ENCODE measurements at regions not wholly inside any gene's neighbourhood (a gene's known extent, or its start where the extent isn't known, plus 50 kb on each side); places are given as distances from the start of the nearest gene placed in this dataset.
"Not testable (repeated sequence)": the region's sequence is repeated elsewhere in the genome, so short reads cannot be mapped to it uniquely, and the experiment has no call there.

DNA sequence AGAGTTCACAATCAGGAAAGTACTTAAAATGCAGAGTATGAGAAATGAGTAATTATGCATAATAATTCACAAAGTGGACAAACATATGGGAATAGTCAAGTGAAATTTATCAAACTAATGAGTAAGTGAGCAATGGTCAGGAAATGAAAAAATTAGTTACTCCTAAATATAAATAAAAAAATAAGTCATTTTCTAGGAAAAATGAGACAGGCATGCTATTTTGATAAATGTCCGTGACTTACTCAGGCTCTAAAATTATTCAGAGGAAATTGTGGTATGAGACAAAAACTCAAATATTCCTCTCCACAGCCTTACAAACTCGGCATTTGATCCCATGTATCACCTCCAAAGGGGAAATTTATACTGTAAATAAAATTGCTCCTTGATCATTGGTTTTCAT, 181.2 kb downstream of the COX18 start:
- H3K4me3 ChIP-seq (ENCODE audit: low read depth, low read length): no peak overlapping the region

GRCh38 chr4:72887152-72887551, 182.4 kb downstream of the COX18 start:
- no peak overlapping the region for H3K4me3 ChIP-seq (ENCODE audit: low read depth, low read length)
- DNase-seq (ENCODE audit: low read depth): no peak

More for the DNA sequence above, 181.2 kb downstream of the COX18 start:
- no peak for DNase-seq (ENCODE audit: low read depth)

- DNase-seq (ENCODE audit: low read depth): no peak
- H3K4me3 ChIP-seq (ENCODE audit: low read depth, low read length): no peak overlapping the region
Measured at GRCh38 chr4:72886602-72887001, 182.9 kb downstream of the COX18 start.

GRCh38 chr4:72884225-72884624, 185.3 kb downstream of the COX18 start:
- not testable (repeated sequence) for H3K4me3 ChIP-seq (ENCODE audit: low read depth, low read length); DNase-seq (ENCODE audit: low read depth)

DNA sequence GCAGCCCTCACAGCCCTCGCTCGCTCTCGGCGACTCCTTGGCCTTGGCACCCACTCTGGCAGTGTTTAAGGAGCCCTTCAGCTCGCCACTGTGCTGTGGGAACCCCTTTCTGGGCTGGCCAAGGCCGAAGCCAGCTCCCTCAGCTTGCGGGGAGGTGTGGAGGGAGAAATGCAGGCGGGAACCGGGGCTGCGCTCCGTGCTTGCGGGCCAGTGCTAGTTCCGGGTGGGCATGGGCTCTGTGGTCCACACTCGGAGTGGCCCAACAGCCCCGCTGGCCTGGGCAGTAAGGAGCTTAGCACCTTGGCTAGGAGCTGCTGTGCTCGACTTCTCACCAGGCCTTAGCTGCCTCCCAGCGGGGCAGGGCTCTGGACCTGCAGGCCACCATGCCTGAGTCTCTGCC, 192.6 kb downstream of the COX18 start:
- no peak for DNase-seq (ENCODE audit: low read depth)

GRCh38 chr4:72875545-72875944, 194.0 kb downstream of the COX18 start:
- no peak for DNase-seq (ENCODE audit: low read depth)

More for the DNA sequence above, 192.6 kb downstream of the COX18 start:
- no peak overlapping the region for H3K4me3 ChIP-seq (ENCODE audit: low read depth, low read length)

GRCh38 chr4:72875138-72875537, 194.4 kb downstream of the COX18 start:
- no peak for DNase-seq (ENCODE audit: low read depth)
- no peak overlapping the region for H3K4me3 ChIP-seq (ENCODE audit: low read depth, low read length)

More at GRCh38 chr4:72875545-72875944, 194.0 kb downstream of the COX18 start:
- H3K4me3 ChIP-seq (ENCODE audit: low read depth, low read length): no peak overlapping the region

DNA sequence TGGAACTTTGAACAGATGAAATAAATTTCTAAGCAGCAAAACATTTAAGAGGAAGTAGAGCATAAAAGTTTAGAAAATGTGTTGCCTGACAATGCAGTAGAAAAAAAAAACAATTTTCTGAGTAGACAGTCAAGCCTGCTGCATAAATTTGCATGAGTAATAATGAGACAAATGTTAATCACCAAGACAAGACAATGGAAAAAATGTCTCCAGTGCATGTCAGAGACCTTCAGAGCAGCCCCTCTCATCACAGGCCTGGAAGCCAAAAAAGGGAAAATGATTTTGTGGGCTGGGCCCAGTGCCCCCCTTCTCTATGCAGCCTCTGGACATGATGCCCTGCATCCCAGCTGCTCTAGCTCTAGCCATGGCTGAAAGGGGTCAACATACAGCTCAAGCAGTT, 204.6 kb downstream of the COX18 start:
- no peak for DNase-seq (ENCODE audit: low read depth)
- H3K4me3 ChIP-seq (ENCODE audit: low read depth, low read length): no peak overlapping the region

DNA sequence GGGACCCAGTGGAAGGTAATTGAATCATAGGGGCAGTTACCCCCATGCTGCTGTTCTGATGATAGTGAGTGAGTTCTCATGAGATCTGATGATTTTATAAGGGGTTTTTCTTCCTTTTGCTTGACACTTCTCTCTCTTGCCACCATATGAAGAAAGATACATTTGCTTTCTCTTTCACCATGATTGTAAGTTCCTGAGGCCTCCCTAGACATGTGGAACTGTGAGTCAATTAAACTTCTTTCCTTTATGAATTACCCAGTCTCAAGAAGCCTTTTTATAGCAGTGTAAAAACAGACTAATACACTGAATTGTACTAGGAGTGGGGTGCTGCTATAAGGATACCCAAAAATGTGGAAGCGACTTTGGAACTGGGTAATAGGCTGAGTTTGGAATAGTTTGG, 205.2 kb downstream of the COX18 start:
- not testable (repeated sequence) for DNase-seq (ENCODE audit: low read depth)

DNA sequence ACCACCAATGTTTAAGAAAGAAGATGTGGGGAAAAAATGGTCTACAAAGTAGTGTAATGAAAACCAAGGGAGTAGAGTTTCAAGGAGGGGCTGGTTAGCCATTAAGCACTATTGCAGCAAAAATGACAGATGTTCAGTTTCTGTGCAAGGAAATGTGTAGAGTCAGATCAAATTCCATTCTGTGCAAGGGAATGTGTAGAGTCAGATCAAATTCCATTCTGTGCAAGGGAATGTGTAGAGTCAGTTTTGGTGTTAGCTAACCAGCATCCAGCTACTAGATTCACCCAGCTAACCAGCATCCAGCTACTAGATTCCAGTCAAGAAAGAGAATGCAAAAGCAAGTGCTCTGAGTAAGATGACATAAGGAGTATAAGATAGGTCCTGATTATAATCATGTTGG, 208.8 kb downstream of the COX18 start:
- H3K4me3 ChIP-seq (ENCODE audit: low read depth, low read length): no peak overlapping the region
- DNase-seq (ENCODE audit: low read depth): no peak

More for the DNA sequence above, 205.2 kb downstream of the COX18 start:
- H3K4me3 ChIP-seq (ENCODE audit: low read depth, low read length): not testable (repeated sequence)

DNA sequence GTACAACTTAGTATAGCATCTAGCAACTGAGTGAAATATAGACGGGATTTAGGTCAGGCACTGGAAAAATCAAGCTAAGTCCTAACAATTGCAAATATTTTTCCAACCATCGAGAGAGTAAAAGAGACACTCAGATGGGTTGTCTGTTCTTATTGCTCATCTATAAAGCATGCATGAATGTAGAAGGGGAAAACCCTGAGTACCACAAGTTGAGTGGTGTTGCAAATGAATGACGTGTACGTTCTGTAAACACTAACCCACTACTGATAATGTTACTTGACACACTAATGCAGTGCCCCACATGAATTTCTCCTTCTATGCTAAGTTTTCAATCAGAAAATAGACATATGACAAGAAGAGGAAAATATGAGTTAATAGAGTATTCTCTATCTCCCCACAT, 211.2 kb downstream of the COX18 start:
- peak; percentile 44 for DNase-seq (ENCODE audit: low read depth)
- no peak overlapping the region for H3K4me3 ChIP-seq (ENCODE audit: low read depth, low read length)

DNA sequence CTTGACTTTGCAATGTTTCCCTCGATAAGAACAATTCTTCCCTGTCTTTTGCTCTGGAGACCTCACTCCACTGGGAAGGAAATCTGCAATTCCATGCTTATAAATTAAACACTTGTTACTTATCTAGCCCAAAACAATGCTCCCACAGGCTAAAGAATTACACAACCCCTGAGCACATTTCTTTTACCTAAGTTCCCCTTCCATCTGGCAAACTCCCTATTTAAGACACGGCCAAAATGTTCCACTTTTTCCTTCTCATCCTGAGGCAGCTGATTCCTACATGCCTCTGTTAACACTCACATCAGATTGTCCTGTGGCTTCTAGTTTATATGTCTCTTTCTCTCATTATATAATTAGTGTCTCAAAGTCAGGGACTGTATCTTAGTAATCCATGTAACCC, 211.7 kb downstream of the COX18 start:
- DNase-seq (ENCODE audit: low read depth): no peak
- no peak overlapping the region for H3K4me3 ChIP-seq (ENCODE audit: low read depth, low read length)

DNA sequence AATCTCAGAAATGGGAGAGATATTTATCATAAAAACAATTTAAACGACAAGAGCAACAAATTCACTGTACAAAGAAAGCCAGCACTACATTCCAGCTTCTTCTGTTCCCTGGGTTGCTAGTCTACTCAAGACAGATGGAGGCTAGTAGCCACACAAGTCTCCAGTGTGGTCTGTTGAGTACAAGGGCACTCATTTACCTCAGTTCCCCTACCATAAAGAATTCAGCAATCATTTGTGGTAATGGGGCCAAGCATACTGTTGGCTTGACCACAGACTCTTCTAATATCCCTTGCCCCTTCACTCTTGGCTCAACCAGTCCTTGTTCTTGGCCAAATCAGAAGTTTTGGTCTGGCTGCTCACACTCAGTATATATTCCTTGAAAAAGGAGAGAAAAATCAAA, 212.3 kb downstream of the COX18 start:
- H3K4me3 ChIP-seq (ENCODE audit: low read depth, low read length): no peak overlapping the region
- DNase-seq (ENCODE audit: low read depth): no peak

DNA sequence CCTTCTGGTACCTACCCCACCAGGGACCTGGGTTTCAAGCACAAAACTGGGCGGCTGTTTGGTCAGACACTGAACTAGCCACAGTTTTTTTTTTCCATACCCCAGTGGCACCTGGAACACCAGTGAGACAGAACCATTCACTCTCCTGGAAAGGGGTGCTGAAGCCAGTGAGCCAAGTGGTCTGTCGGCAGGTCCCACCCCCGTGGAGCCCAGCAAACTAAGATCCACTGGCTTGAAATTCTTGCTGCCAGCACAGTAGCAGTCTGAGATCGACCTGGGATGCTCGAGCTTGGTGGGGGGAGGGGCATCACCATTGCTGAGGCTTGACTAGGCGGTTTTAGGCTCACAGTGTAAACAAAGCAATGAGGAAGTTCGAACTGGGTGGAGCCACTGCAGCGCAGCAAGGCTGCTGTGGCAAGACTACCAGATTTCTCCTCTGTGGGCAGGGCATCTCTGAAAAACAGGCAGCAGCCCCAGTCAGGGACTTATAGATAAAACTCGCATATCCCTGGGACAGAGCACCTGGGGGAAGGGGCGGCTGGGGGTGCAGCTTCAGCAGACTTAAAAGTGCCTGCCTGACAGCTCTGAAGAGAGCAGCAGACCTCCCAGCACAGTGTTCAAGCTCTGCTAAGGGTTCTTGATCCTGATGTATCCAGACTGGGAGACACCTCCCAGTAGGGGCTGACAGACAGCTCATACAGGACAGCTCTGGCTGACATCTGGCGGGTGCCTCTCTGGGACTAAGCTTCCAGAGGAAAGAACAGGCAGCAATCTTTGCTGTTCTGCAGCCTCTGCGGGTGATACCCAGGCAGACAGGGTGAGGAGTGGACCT, 223.0 kb downstream of the COX18 start:
- H3K4me3 ChIP-seq (ENCODE audit: low read depth, low read length): no peak overlapping the region
- no peak for DNase-seq (ENCODE audit: low read depth)

DNA sequence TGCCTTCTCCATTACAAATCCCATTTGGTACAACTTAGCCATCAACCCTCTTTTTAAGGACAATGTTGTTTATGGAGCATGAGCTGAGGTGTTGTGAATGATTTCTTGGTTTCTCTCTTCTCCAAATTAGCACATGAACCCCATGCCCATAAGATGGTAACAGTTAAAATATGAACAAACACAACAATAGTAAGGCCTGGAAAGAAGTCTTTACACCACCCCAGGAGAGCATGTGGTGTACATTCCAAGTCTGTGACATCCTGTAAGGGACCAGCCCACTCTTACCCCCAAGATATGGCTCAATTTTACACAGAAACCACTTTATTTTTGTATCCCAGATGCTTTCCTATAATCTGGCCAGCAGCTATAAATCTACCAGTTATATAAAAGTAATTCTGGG, 226.1 kb downstream of the COX18 start:
- no peak for DNase-seq (ENCODE audit: low read depth)
- H3K4me3 ChIP-seq (ENCODE audit: low read depth, low read length): no peak overlapping the region

GRCh38 chr4:72842323-72842722, 227.2 kb downstream of the COX18 start:
- no peak overlapping the region for H3K4me3 ChIP-seq (ENCODE audit: low read depth, low read length)
- no peak for DNase-seq (ENCODE audit: low read depth)

DNA sequence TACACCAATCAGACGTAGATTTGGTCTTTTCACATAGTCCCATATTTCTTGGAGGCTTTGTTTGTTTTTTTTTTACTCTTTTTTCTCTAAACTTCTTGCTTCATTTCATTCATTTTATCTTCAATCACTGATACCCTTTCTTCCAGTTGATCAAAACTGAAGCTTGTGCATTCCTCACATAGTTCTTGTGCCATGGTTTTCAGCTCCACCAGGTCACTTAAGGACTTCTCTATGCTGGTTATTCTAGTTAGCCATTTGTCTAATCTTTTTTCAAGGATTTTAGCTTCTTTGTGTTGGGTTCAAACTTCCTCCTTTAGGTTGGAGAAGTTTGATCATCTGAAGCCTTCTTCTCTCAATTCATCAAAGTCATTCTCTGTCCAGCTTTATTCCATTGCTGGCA, 229.3 kb downstream of the COX18 start:
- not testable (repeated sequence) for H3K4me3 ChIP-seq (ENCODE audit: low read depth, low read length); DNase-seq (ENCODE audit: low read depth)

GRCh38 chr4:72828864-72829263, 240.7 kb downstream of the COX18 start:
- no peak overlapping the region for H3K4me3 ChIP-seq (ENCODE audit: low read depth, low read length)
- no peak for DNase-seq (ENCODE audit: low read depth)

GRCh38 chr4:72827968-72828367, 241.5 kb downstream of the COX18 start:
- DNase-seq (ENCODE audit: low read depth): no peak
- H3K4me3 ChIP-seq (ENCODE audit: low read depth, low read length): no peak overlapping the region

GRCh38 chr4:72820107-72820506, 249.4 kb downstream of the COX18 start:
- no peak for DNase-seq (ENCODE audit: low read depth)
- H3K4me3 ChIP-seq (ENCODE audit: low read depth, low read length): no peak overlapping the region

DNA sequence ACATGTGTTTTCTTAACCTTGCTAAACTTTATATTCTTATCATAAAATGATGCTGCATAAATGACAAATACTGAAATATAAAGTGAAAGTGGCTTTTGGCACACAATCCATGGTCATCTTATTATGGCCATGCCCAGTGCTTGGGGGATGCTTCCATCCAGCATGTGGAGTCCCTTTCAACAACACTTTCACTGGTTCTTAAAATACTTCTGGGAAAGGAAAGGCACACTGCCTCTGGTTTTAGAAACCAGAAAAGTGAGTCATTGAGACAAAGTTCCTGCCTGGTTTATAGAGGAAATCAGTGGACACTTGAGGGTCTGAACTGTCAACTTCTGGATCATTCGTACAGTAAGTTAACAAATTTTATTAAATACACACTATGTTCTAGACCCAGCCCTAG, 248.0 kb upstream of the ADAMTS3 start:
- no peak for DNase-seq (ENCODE audit: low read depth)
- H3K4me3 ChIP-seq (ENCODE audit: low read depth, low read length): no peak overlapping the region
